Activated CD4-positive, alpha-beta T cell treated with anti-CD3 and anti-CD28 coated beads for 24 hours (primary cell): ENCODE measurements at regions not wholly inside any gene's neighbourhood (a gene's known extent, or its start where the extent isn't known, plus 50 kb on each side); places are given as distances from the start of the nearest gene placed in this dataset.
"Not testable (repeated sequence)": the region's sequence is repeated elsewhere in the genome, so short reads cannot be mapped to it uniquely, and the experiment has no call there.

ENCODE experiments used
- DNase-seq, 2 donors: peaks; one replicate each; pipeline ENCODE4 v3.0.0-alpha.2; 2020; ENCODE audit warnings: low read depth in 2 of 2

DNA sequence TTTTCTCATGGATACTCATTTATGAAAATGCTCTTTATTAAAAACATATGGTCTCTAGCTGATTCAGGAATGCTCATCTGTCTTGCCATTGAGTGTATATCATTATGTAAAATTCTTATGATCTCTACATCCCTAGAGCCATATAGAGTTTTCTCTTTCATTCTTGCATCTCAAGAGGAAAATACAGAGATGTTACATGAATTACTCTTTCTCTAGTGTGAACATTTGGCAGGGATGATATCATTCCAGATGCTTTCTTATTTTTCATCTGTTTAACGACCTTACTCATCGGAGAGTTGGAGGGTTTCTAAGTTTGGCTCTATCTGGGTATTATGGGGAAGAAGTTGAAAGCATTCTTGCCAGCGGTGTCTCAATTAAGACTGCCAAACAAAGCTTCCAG lies 202.9 kb upstream of the SLC7A11 start:
- no peak for DNase-seq

DNA sequence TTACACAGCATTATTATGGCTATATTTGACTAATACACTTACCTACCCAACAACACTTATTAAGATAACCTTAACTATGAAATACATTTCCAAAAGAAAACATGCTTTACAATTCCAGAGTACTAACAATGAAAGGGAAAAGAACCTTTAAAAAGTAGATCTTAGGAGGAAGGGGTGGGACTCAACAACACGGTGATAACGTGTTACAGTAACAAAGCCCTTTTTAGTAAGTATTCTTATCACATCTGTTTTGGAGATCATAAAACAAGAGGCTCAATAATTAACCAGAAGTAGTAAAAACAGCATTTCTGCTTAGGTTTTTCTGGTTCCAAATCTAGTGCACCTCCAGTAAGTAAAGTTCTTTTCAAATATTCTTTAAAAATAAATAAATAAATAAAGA lies 202.1 kb upstream of the SLC7A11 start:
- DNase-seq = no peak

DNA sequence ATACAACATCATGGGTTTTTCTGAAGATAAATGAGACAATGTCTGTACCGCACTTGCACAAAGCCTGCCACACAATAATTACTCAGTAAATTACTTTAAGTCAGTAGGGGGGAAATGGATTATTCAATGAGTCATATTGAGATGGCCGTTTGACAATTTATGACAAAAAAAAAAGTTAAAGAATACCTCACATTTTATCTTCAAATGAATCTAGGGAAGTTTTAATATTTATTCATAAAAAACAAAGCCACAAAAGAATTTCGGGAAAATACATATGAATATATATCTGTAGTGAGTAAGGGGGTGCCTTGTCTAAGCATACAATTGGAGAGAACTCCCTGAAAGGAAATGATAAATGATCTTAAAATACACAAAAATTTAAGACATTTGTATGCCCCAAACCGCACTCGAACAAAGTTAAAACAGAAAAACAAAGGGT lies 197.0 kb upstream of the SLC7A11 start:
- no peak for DNase-seq

DNA sequence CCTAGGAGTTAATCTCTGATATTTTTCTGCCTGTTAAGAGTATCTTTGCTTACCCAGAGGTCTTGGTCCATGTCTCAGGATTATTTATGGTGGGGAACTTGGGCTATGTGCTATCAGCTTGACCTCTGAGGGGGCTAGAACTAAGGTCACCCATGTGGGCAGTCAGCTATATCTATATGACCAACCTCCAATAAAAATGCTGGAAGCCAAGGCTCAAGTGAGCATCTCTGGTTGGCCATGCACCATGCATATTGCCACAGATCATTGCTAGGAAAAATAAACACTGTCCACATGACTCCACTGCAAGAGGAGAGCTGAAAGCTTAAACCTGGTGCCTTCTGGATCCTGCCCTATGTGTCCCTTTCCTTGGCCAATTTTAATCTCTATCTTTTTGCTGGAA lies 196.5 kb upstream of the SLC7A11 start:
- DNase-seq = no peak

DNA sequence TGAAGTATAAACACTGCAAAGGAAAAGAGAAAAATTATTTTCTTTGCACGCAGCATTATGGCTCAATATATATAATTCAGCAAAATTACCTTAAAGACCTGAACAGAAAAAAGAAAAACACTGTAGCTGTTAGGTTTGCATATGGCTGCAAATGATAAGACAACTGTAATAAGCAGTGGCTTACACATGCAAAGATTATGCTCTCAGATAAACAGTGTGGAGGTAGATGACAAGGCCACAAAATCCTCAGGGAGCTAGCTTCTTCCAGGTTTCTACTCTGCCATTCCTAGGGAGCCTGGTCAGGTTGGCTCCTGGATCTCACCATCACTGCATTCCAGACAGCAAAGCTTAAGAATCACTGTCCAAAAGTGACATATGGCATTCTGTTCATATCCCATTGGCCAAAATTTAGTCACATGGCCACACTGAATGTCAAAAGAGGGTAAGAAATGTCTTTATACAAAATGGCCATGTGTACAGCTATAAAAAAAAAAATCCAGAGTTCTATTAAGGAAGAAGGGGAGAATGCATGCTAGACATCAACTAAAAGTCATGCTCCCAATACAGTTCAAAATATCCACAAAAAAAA lies 195.2 kb upstream of the SLC7A11 start:
- no peak for DNase-seq

DNA sequence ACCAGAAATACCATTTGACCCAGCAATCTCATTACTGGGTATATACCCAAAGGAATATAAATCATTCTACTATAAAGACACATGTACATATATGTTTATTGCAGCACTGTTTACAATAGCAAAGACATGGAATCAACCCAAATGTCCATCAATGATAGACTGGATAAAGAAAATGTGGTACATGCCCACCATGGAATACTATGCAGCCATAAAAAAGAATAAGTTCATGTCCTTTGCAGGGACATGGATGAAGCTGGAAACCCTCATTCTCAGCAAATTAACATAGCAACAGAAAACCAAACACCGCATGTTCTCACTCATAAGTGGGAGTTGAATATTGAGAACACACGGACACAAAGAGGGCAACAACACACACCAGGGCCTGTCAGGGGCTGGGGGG lies 193.6 kb upstream of the SLC7A11 start:
- not testable (repeated sequence) for DNase-seq

DNA sequence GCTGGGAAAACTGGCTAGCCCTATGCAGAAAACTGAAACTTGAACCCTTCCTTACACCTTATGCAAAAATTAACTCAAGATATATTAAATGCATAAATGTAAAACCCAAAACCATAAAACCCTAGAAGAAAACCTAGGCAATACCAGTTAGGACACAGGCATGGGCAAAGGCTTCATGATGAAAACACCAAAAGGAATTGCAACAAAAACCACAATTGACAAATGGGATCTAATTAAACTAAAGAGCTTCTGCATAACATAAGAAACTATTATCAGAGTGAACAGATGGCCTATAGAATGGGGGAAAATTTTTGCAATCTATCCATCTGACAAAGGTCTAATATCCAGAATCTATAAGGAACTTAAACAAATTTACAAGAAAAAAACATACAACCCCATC lies 192.9 kb upstream of the SLC7A11 start:
- DNase-seq = not testable (repeated sequence)

DNA sequence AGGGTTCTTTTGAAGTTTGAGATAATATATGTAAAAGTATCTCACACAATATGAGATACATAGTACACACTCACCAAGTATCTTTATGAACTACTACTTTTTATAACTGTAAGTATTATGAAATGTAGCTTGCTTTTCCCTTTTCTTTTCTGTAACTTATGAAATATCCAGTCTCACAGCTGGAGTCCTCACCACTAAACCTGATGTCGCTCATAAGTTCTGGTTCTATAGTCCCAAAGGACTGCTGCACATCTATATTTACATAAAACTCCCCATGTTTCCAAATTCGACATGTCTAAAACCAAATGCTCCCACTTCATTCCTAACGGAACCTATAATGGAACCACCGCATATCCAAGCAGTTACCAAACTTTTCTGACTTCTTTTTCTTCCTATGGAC lies 186.5 kb upstream of the SLC7A11 start:
- DNase-seq = no peak

DNA sequence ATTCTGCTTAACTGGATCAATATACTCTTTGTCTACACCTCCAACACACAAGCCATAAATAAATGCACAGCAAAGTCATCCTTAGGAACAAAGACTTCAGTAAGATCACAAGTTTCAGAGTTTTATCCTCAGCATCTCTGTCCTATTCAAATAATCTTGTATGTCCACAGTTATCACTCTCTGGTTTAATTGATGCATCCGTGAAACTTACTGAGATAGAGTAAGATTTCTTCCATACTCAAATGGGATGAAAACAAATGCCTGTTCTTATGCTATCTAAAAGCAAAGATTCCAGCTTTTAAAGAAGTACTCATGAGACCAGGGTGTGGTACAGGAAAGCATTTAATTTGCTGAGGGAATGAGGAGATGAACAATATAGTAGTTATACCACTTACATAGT lies 184.6 kb upstream of the SLC7A11 start:
- no peak for DNase-seq

DNA sequence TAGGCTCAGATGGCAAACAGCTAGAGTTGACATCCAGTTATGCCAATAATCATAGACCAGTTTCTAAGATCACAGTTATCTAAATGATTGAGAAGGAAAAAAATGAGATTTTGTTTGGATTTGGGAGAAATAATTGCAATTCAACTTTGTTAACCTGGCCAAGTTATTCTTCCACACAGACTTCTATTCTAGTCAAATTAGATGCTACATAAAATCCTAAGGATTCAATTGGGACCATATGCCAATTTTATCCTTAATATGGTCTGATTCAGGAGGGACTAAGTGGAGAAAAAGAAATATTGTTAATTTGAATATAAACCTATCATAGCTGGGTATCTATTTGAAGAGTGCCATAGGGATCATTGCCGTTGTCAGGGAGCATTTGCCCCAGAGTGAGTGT lies 178.3 kb upstream of the SLC7A11 start:
- no peak for DNase-seq

DNA sequence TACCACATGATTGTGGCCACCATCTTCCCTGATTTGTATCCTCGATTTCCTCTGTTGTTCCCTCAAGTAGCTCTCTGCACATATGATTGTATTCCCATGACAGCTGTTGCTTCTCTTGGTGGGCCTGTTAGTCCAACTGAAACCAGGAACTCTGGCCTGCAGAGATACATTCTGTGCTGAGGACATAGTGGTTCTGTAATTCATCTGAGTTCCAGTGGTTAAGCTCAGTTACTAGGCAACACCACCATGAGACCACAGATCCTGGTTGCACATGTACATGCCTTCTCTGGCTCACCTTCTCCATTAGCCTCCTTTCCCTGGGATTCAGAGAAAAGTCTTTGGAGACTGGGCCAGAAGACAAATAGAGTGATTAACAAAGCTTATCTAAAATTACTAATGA lies 172.1 kb upstream of the SLC7A11 start:
- DNase-seq = no peak

DNA sequence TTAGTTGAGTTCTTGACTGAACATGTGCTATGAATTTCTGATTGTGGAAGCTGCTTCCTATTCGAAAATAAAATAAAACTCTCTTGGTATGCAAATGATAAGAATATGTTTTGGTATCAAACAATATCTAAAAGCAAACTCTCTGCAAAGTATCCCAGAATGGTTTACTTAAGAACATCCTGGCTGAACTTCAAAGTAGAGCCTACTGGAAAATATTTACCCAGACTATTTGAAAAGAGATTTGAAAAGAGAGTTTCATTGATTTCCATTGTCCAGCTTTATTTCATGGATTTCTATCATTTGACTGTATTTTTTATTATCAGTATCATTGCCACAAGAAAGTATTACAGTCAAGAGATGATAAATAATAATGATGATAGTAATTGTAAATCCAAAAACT lies 171.1 kb upstream of the SLC7A11 start:
- no peak for DNase-seq

DNA sequence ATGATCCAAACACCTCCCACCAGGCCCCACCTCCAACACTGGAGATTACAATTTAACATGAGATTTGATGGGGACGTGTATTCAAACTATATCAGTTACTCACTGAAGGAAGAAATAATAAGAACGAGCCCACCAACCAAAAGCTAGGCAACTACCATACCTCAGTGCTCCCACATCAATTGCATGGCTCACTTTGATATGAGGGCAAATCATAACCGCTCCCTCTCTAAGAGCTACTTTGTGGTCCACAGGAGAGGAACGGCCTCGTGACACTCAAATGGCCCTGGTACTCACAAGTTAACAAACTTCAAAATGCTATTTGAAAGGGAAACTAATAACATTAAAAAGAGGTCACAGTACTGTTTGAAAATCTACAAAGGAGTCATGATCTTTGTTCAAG lies 170.7 kb upstream of the SLC7A11 start:
- no peak for DNase-seq

DNA sequence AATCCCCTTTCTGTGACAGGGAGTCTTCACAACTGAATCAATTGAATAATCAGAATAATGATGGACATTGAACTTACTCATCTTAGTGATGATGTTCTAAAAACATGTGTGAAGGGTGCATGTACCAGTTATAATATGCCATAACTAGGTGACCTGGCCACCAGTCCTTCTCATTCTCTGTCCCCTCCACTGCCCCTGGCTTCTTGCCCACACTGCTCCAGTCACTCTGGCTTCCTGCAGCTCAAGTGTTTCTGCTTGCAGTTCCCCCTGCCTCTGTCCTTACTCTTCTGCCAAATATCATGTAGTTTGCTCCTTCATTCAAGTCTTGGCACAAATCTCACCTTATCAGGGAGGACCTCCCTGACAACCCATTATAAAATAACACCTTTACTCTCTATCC lies 168.1 kb upstream of the SLC7A11 start:
- DNase-seq = no peak

DNA sequence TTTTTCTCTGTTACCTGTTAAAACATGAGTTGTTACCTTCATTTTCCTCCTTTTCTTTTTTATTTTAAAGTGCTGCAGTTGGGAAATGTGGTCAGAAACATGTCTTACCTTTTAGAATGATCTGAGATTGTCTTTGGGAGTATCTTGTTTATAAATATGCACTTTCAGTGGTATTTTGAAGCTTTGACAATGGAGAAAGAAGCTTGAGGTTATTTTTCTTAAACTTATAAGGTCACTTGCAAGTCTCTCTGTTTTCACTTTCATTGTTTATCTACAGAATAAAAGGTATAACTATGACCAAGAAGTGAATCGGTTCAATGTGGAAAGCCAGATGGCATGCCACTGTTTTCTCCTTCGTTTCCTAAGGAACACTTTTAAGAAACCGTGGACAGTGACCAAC lies 167.5 kb upstream of the SLC7A11 start:
- no peak for DNase-seq

DNA sequence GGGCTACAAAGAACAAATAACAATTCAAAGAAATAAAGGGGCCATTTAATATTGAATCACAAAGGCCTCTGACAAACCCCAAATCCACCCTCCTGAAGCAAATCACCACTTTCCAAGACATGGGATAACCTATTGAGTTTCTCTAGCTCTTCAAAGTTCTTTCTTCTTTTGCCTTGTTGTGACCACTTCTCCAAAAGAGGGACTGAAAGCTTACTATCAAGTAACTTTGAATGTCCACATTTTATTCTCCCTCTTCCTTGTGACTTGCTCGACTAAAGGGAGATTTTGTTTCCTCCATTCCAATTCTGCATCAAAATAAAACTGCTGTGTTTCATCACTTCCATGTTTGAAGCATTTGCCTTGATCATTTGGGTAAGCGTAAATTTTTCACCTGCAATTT lies 166.6 kb upstream of the SLC7A11 start:
- DNase-seq = no peak

DNA sequence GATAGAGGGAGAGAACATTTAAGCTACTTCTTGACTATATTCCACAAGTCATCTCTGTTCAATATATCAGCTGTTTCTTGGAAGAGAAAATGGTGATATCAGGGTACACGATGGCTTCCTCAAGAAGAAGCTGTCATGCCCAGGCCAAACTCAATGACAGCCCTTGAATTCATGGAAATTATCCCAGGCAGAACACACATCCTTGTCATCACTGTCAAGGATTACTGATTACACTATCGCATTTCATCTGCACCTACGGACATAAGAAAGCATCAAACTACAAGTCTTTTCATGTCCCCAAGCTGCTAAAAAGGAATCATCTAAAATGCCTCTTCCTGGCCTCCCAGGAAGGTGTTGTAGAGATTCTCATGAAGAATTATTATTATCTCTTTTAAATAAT lies 165.2 kb upstream of the SLC7A11 start:
- DNase-seq = no peak

DNA sequence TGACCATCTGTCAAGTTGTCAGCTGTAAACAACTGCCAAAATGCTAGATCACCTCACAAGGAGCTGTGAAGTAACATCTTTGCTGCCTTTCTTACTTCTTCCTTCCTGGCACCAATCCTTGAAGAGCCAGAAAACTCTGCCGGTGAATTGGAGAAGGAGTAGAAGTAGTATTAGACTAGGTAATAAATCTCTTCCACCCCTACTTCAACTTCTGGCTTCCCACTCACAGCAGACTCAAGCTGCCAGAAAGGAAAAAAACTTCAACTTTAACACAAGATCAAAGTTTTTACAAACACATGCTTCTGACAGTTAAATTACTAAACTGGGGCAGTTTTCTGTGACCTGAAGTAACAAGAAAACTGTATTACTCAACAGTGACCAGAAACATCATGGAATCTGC lies 164.7 kb upstream of the SLC7A11 start:
- no peak for DNase-seq

DNA sequence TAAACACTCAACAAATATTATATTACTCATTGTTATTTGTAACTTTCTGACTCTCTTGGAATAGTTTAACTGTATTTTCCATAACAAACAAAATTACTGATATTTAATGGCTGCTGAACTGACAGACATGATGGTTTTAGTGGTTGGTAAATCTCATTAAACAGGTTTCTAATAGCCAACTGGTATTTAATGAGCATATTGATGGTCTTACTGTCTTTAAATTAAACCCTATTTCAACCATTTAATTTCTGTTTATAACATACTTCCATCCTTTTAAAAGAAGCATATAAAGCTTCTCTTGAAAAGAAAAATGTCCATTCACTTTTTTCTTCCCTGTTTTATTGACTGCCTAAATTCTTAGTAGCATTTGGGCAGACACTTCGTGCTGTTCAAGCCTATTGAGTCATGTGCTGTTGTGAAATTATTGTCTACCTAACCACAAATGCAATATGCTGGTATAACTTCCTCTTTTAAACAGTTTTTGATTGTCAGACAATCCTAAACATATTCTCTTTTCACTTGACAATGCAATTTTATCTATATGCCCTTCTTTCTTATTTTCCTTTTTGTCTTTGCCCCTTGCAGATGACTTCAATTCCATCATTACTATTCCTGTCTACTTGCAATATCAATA lies 163.9 kb upstream of the SLC7A11 start:
- DNase-seq = no peak

DNA sequence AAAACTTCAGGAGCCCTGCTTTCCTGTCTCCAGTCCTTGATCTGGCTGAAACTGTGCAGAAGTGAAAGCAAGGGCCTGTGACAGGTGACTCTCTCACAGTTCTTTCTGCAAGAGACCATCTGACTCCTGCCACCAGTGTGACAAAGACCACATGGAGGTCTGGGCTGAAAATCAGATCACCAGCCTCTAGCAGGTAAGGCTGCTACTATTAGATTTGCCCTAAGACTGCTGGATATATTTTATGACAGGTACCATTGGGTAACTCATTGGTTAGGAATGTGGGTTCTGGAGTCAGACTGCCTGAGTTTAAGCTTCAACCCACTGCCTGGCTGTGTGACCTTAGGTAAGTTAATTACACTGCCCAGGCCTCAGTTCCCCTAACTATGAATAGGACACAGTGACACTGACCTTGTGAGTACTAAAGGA lies 163.3 kb upstream of the SLC7A11 start:
- DNase-seq = no peak

DNA sequence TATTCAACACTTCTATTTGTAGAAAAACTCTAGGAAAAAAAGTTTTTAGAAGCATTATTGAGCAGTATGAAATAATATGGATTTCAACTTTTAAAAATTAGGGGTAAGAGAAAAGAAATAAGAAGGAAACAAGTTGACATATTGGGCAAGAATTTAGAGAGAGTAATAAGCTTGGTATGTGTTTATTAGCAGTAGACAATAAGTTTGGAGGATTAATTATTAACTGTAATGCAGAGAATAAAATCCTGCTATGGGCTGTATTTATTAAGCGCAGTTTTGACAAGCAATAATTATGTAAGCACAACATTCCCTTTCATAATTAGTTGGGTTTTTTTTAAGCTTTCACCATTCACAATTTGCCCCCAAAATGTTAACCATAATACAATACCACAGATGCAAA lies 162.7 kb upstream of the SLC7A11 start:
- no peak for DNase-seq

DNA sequence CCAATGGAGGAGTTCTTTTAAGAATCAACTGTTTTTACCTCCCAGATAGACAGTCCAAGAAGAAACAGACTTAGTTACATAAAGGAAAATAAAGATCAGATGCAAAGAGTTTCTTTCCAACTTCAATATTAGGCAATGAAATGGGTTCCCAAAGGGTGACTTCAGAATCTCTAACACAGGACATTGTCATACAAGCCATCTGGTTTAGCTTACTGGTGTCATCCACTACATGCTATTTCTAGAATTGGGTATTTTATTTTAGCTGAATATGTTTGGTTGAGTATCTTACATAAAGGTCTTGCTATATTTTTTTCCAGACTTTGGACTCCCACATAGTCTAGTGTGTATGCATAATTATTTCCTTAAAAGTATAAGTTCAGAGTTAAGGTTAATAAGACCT lies 162.1 kb upstream of the SLC7A11 start:
- no peak for DNase-seq

DNA sequence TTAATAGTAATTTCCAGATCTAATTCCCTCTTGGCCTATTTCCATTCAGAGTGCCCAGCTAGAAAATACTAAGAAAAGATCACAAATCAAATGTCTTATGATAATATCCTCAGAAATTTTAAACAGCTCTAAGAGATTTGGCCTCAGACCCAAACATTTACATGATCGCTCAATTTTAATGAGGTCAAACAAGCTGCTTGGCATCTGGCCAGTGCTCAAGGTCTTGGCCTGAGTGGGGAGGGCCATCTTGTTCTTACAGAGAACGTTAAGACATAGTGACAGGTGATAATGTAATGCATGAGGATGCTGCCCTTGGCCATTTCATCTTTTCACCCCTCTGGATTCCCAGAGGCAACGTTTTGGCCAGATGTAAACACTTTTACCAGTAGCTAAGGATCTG lies 159.2 kb upstream of the SLC7A11 start:
- DNase-seq = no peak

DNA sequence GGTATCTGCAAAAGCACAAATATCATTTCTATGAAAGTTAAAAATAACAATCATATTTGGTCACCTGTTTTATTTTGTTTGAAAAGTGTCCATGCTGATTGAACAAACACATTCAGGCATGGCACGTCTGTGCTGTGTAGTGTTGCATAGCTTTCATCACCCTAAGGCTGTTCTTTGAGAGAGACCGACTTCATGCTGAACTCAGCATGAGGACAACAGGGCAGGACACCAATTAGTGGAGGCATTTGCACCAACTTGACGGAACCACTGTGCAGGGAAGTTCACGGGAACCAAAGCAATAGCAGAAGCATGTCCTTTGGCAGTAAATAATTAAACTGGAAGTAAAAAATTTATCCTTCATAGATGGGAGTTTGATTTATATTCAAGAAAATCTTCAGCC lies 158.4 kb upstream of the SLC7A11 start:
- no peak for DNase-seq
